ENCODE measurements at regions not wholly inside any gene's neighbourhood (a gene's known extent, or its start where the extent isn't known, plus 50 kb on each side); places are given as distances from the start of the nearest gene placed in this dataset.

DNA sequence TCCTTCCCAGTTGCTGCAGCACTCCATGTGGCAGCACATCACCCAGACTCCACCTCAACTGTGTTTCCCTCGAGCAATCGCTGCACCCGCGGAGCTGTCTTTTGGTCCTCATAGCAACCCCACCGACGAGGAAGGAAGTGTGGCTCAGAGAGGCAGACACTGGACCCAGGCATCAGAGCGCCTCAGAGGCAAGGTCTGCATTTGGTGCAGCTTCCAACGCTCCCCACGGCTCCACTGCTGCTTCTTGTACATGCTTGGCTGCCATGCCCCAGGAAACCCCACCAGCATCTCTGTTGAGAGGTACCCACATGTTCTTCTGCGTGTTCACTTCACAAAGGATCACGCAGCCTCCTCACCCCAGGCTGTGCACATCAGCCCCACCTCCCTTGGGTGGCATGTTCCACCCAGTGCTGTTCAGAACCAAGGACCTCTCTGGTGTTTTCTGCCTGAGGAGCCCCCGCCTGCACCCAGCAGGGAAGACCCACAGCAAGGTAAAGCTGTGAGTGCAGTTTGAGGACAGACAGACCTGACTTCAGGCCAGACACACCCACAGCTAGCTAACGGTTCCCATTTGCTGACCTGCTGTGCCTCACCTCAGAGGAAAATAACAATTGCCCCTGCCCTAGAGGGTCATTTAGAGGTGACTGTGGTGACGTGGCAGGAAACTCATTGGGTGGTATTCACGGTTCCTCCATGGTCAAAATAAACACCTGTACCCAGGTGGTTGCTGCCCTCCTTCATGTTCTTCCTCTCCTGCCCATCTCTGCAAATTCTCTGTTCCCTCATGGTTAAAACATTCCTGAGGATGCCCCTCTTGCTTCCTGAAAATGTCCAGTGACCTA is 326.3 kb upstream of the MYT1L start:
- DNase-seq (ENCODE audit: low spot score in 2 of 2), result no peak
- no peak for TF ChIP-seq CTCF (IDR thresholded peaks at IDR 0.05)
- intact Hi-C loops (cut with DNase I), result no loop called here

GRCh38 chr2:2656115-2657011 is 325.3 kb upstream of the MYT1L start:
- no peak overlapping the region for H3K4me3 ChIP-seq
- no peak overlapping the region for H3K27ac ChIP-seq
- no peak for DNase-seq (ENCODE audit: low spot score in 2 of 2)

More for the DNA sequence above, 326.3 kb upstream of the MYT1L start:
- no peaks in the 10 kb centered on the region for H3K9me3 ChIP-seq
- H3K27me3 ChIP-seq, result no peaks in the 10 kb centered on the region
- H3K36me3 ChIP-seq, result no peaks in the 10 kb centered on the region
- no peaks in the 10 kb centered on the region for H3K4me1 ChIP-seq
- H3K4me3 ChIP-seq, result no peak overlapping the region
- no peak overlapping the region for H3K27ac ChIP-seq

GRCh38 chr2:2655453-2656114 is 324.5 kb upstream of the MYT1L start:
- Histone ChIP-seq H3K27me3 (no peaks in the 10 kb centered on the region), H3K4me1 (no peaks in the 10 kb centered on the region), H3K36me3 (no peaks in the 10 kb centered on the region), H3K27ac (no peak overlapping the region), H3K9me3 (no peaks in the 10 kb centered on the region), H3K4me3 (no peak overlapping the region)
- no peak for TF ChIP-seq CTCF (IDR thresholded peaks at IDR 0.05)
- intact Hi-C loops (cut with DNase I), result no loop called here
- DNase-seq (ENCODE audit: low spot score in 2 of 2), result no peak

More at GRCh38 chr2:2656115-2657011, 325.3 kb upstream of the MYT1L start:
- no peaks in the 10 kb centered on the region for H3K4me1 ChIP-seq
- intact Hi-C loops (cut with DNase I), result no loop called here
- no peaks in the 10 kb centered on the region for H3K27me3 ChIP-seq
- no peaks in the 10 kb centered on the region for H3K36me3 ChIP-seq
- no peaks in the 10 kb centered on the region for H3K9me3 ChIP-seq
- TF ChIP-seq CTCF (IDR thresholded peaks at IDR 0.05), result no peak

DNA sequence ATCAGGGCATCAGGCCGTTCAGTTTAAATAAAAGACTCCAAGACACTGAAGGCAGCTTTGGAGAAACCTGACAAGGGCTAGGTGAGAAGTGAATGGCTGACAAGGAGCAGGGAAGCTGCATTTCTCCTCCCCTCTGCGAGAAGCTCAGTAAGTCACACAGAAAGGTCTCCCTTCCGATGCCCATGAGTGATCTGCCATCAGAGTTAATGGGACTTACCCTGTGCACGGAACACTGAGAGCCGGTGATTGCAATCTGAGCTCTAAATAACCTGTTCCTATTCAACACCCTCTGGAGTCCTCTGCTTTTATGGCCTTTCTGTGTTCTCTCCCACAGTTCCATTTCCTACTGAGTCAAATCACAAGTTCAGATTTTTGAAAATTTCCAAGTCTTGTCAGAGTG is 322.2 kb upstream of the MYT1L start:
- TF ChIP-seq CTCF (IDR thresholded peaks at IDR 0.05), result no peak
- intact Hi-C loops (cut with DNase I), result no loop called here
- H3K36me3 ChIP-seq, result no peaks in the 10 kb centered on the region
- no peaks in the 10 kb centered on the region for H3K9me3 ChIP-seq
- H3K27ac ChIP-seq, result no peak overlapping the region
- H3K27me3 ChIP-seq, result no peaks in the 10 kb centered on the region
- H3K4me1 ChIP-seq, result no peaks in the 10 kb centered on the region
- no peak for DNase-seq (ENCODE audit: low spot score in 2 of 2)
- no peak overlapping the region for H3K4me3 ChIP-seq

DNA sequence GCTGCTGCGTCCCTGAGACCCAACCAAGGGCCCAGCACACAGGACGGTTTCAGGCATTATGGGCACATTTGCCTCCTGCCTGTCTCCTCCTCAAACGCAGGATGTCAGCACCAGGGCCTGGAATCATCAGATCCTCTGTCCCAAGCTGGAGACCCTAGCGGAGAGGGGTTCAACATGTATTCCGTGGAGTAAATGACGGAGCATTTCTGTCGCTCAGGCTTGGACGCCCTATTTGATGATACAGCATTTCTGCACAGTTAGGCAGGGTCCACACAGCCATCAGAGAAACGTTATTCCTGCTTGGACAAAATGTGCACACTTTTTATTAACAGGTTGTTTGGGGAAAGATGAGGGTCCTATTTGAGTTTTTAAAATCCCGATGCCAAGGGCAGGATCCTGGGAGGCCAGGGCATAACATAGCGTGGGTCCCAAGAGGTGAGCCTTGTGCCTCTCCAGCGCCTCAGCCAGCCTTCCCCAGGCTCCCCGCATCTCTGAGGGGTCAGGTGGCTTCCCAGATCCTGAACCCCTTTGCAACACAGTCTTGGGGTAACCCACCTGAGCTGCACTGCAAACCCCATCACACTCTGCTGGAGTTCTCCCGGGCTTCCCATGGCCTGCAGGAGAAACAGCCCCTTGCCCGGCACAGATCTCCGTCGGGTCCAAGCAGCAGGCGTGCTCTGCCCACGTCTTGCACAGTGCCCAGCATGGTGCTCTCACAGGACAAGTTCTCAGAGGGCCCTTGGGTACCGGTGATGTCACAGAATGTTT is 319.7 kb upstream of the MYT1L start:
- Histone ChIP-seq H3K9me3 (no peaks in the 10 kb centered on the region), H3K4me1 (no peaks in the 10 kb centered on the region), H3K4me3 (no peak overlapping the region), H3K27ac (no peak overlapping the region), H3K36me3 (no peaks in the 10 kb centered on the region), H3K27me3 (no peaks in the 10 kb centered on the region)
- no peak for DNase-seq (ENCODE audit: low spot score in 2 of 2)
- intact Hi-C loops (cut with DNase I), result no loop called here
- TF ChIP-seq CTCF (IDR thresholded peaks at IDR 0.05), result no peak
